ENCODE measurements at regions not wholly inside any gene's neighbourhood (a gene's known extent, or its start where the extent isn't known, plus 50 kb on each side); places are given as distances from the start of the nearest gene placed in this dataset.

GRCh38 chr3:25324954-25325655 lies 103.0 kb upstream of the RARB start:
- no peak overlapping the region for H3K4me3 ChIP-seq (ENCODE audit: low read depth, low read length)
- no peak for DNase-seq (ENCODE audit: low read depth)
- TF ChIP-seq CTCF (IDR thresholded peaks at IDR 0.05; ENCODE audit: low read depth, low read length): no peak
- TF ChIP-seq MAX (IDR thresholded peaks at IDR 0.05; ENCODE audit: low read depth, low read length): no peak
- no peak for TF ChIP-seq POLR2A (IDR thresholded peaks at IDR 0.05; ENCODE audit: extremely low read depth, insufficient read length)
- TF ChIP-seq MYC (IDR thresholded peaks at IDR 0.05; ENCODE audit: low read depth, low read length): no peak

- H3K4me3 ChIP-seq (ENCODE audit: low read depth, low read length): no peak overlapping the region
- DNase-seq (ENCODE audit: low read depth): no peak
- TF ChIP-seq POLR2A (IDR thresholded peaks at IDR 0.05; ENCODE audit: extremely low read depth, insufficient read length) (no peak), CTCF (IDR thresholded peaks at IDR 0.05; ENCODE audit: low read depth, low read length) (no peak), MYC (IDR thresholded peaks at IDR 0.05; ENCODE audit: low read depth, low read length) (no peak), MAX (IDR thresholded peaks at IDR 0.05; ENCODE audit: low read depth, low read length) (no peak)
These were observed 92.7 kb upstream of the RARB start for GRCh38 chr3:25335356-25335755.

DNA sequence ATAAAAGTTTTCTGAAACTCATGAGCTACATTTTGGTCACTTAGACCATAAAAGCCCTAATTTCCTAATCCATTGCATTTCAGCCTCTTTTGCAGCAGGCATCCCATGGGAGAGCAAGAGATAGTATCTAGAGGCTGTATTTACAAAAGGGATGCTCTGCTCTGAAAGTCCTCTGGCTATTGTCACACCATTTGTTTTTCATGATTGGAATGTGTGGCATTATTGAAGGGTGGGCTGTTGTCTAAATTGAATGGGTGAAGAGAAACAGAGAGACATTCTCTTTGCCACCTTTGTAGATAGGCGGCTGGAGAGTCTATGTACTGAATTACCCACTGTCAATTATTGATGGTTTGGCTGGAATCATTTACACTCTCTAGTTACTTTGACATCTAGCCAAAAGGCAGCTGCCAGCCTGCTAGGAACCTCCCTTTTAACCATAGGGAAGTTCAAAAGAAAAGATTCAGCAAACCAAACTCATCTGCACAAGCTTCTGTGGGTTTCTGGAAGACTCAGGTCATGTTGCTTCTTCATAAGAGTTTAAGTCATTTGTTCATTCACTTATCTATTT lies 89.8 kb upstream of the RARB start:
- H3K4me3 ChIP-seq (ENCODE audit: low read depth, low read length): no peak overlapping the region
- no peak for DNase-seq (ENCODE audit: low read depth)
- TF ChIP-seq MYC (IDR thresholded peaks at IDR 0.05; ENCODE audit: low read depth, low read length) (no peak), CTCF (IDR thresholded peaks at IDR 0.05; ENCODE audit: low read depth, low read length) (no peak), MAX (IDR thresholded peaks at IDR 0.05; ENCODE audit: low read depth, low read length) (no peak), POLR2A (IDR thresholded peaks at IDR 0.05; ENCODE audit: extremely low read depth, insufficient read length) (no peak)

DNA sequence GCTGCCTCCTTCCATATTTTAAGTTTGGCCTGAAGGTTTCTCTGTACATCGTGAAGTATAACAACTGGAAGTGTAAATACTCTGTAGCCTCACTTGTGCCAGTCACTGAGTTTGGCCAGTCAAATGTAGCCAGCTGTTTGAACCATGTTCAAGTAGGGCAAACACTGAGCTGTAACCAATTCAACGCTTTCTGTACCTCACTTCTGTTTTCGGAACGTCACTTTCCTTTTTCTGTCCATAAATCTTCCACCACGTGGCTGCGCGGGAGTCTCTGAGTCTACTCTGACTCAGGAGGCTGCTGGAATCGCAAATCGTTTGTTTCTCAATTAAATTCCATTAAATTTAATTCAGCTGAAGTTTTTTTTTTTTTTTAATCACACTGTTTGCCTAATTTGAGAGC lies 88.8 kb upstream of the RARB start:
- DNase-seq (ENCODE audit: low read depth): no peak
- TF ChIP-seq MYC (IDR thresholded peaks at IDR 0.05; ENCODE audit: low read depth, low read length) (no peak), MAX (IDR thresholded peaks at IDR 0.05; ENCODE audit: low read depth, low read length) (no peak), POLR2A (IDR thresholded peaks at IDR 0.05; ENCODE audit: extremely low read depth, insufficient read length) (no peak), CTCF (IDR thresholded peaks at IDR 0.05; ENCODE audit: low read depth, low read length) (no peak)
- no peak overlapping the region for H3K4me3 ChIP-seq (ENCODE audit: low read depth, low read length)

DNA sequence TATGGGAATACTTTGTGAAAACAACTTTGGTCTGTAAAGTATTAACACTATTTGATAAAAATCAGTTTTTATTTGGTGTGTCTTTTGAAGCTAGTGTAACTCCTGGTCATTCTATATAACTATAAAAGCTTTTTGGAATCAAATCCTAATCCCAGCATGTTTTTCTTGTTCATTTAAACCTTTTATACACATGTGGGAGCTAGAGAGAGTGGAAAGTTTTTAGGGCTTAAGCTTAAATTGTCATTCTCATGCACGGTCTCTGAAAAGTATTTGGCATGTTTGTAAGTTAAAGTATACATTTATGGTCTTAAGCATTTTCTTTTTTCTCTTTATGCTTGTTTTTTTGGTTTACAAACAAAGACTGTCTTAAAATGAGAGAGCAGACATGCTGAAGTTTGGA lies 83.4 kb upstream of the RARB start:
- TF ChIP-seq CTCF (IDR thresholded peaks at IDR 0.05; ENCODE audit: low read depth, low read length): no peak
- TF ChIP-seq MYC (IDR thresholded peaks at IDR 0.05; ENCODE audit: low read depth, low read length): no peak
- no peak for TF ChIP-seq MAX (IDR thresholded peaks at IDR 0.05; ENCODE audit: low read depth, low read length)
- no peak for TF ChIP-seq POLR2A (IDR thresholded peaks at IDR 0.05; ENCODE audit: extremely low read depth, insufficient read length)
- DNase-seq (ENCODE audit: low read depth): no peak
- no peak overlapping the region for H3K4me3 ChIP-seq (ENCODE audit: low read depth, low read length)

Measured in NB4 (cell line).